K562 (cell line): ENCODE measurements at regions not wholly inside any gene's neighbourhood (a gene's known extent, or its start where the extent isn't known, plus 50 kb on each side); places are given as distances from the start of the nearest gene placed in this dataset.

ENCODE experiments used
- ATAC-seq: fragments of 200-7000 bp; cut with Tn5 transposase; 3 replicates; pipeline ENCODE4 v1.9.1; 2020; ENCODE audit warnings: moderate library complexity
- BruUV-seq: library from RNA; stranded (reverse); fragments of 400-500 nt; replicated peaks from 2 replicates; lab custom pipeline; 2021; lab: Mats Ljungman, UMichigan
- CTCF ChIA-PET: fragments of 300-600 bp; formaldehyde crosslinking; extraction: SDS; loops from one replicate; lab custom pipeline; 2021; ENCODE audit warnings: low intra/inter-chr PET ratio; lab: Yijun Ruan, JAX
- POLR2A ChIA-PET: fragments of 300-600, 350-650 bp; sonication (Branson Sonifier 250); formaldehyde crosslinking; extraction: SDS; loops from one replicate; lab custom pipeline; 2021; ENCODE audit warnings: antibody characterized with exemption, inconsistent platforms; lab: Yijun Ruan, JAX
- DNase-seq, 4 experiments: peaks; one replicate each; pipeline versions ENCODE4 v3.0.0 to v3.0.0-alpha.2; 2011 to 2018; ENCODE audit warnings: low spot score in 3 of 4, mixed read lengths in 3 of 4; ENCODE audit errors: extremely low read depth in 1 of 4
- FAIRE-seq: peaks from 2 replicates; lab custom pipeline; 2011; peaks lifted over from hg19 to GRCh38; lab: Jason Lieb, UNC
- H2AFZ ChIP-seq: 2 replicates; pipeline ENCODE4 v1.6.0; 2011; ENCODE audit warnings: low read depth, low read length, control low read depth, inconsistent platforms
- H3K27ac ChIP-seq: fragments of 200-600 bp; 3 replicates; pipeline ENCODE4 v1.8.0; 2011; ENCODE audit warnings: low read depth, mild to moderate bottlenecking, control low read depth, inconsistent platforms, low read length, moderate library complexity, mixed read lengths; ENCODE audit errors: extremely low read depth
- H3K27me3 ChIP-seq, 2 experiments: fragments of 300-600 bp in 1 of 2; 2 replicates in 1 of 2; 3 replicates in 1 of 2; pipeline versions ENCODE4 v1.6.0 to v1.8.0; 2011; ENCODE audit warnings: inconsistent platforms in 2 of 2, low read length in 2 of 2, mild to moderate bottlenecking in 1 of 2, mixed read lengths in 1 of 2, moderate library complexity in 1 of 2; ENCODE audit not compliant: control insufficient read depth in 2 of 2, insufficient read depth in 2 of 2
- H3K36me3 ChIP-seq: fragments of 300-600 bp; 3 replicates; pipeline ENCODE4 v1.8.0; 2011; ENCODE audit warnings: mild to moderate bottlenecking, low read length, inconsistent platforms; ENCODE audit not compliant: control insufficient read depth, insufficient read depth
- H3K4me1 ChIP-seq, 2 experiments: fragments of 200-600 bp in 1 of 2; replicated peaks in 1 of 2; 2 replicates in 1 of 2; 3 replicates in 1 of 2; pipeline versions ENCODE4 v1.5.1 to v1.8.0; 2011; ENCODE audit warnings: inconsistent platforms in 2 of 2, low read length in 2 of 2, mild to moderate bottlenecking in 1 of 2, mixed read lengths in 1 of 2, moderate library complexity in 1 of 2; ENCODE audit not compliant: control insufficient read depth in 2 of 2, insufficient read depth in 2 of 2
- H3K4me2 ChIP-seq: 2 replicates; pipeline ENCODE4 v1.6.1; 2011; ENCODE audit warnings: low read length, control low read depth, inconsistent platforms, mixed read lengths; ENCODE audit not compliant: insufficient read depth
- H3K4me3 ChIP-seq: fragments of 200-600 bp; sonication (generic), shearing (Covaris generic); 2 replicates; pipeline ENCODE4 v1.5.1; 2016; ENCODE audit warnings: control low read depth, inconsistent platforms
- H3K79me2 ChIP-seq: fragments of 200-600 bp; 3 replicates; pipeline ENCODE4 v1.8.0; 2011; ENCODE audit warnings: low read length, inconsistent platforms; ENCODE audit not compliant: control insufficient read depth, insufficient read depth
- H3K9ac ChIP-seq, 2 experiments: 2 replicates each; pipeline versions ENCODE4 v1.6.0 to v1.6.1; 2011; ENCODE audit warnings: low read depth in 2 of 2, low read length in 2 of 2, control low read depth in 1 of 2, inconsistent platforms in 1 of 2, mild to moderate bottlenecking in 1 of 2, mixed read lengths in 1 of 2; ENCODE audit not compliant: insufficient read depth in 1 of 2
- H3K9me1 ChIP-seq: one replicate; pipeline ENCODE4 v1.6.0; 2011; ENCODE audit warnings: inconsistent platforms, mild to moderate bottlenecking, low read length, moderate library complexity; ENCODE audit not compliant: control insufficient read depth, insufficient read depth
- H3K9me3 ChIP-seq: replicated peaks from 2 replicates; pipeline ENCODE4 v1.5.1; 2011; ENCODE audit warnings: low read depth, low read length, inconsistent platforms; ENCODE audit not compliant: control insufficient read depth, insufficient read depth
- H4K20me1 ChIP-seq: replicated peaks from 2 replicates; pipeline ENCODE4 v1.6.1; 2011; ENCODE audit warnings: low read length, inconsistent platforms, mixed read lengths; ENCODE audit not compliant: control insufficient read depth, insufficient read depth
- CC2D1A ChIP-seq: fragments of 450-650 bp; IDR thresholded peaks from 2 replicates; pipeline ENCODE4 v1.6.1; 2017; ENCODE audit warnings: mild to moderate bottlenecking
- JUNB ChIP-seq: fragments of 450-650 bp; formaldehyde crosslinking; conservative IDR thresholded peaks from 2 replicates; pipeline ENCODE4 v1.4.0; 2020; ENCODE audit warnings: mild to moderate bottlenecking
- NR2C2 ChIP-seq, 2 experiments: fragments of 200-800 bp in 1 of 2; sonication (Bioruptor generic) in 1 of 2; sonication (generic) in 1 of 2; formaldehyde crosslinking in 1 of 2; IDR thresholded peaks; 2 replicates each; pipeline versions ENCODE4 v1.6.1 to v1.8.0; 2016 to 2022; ENCODE audit warnings: mild to moderate bottlenecking in 1 of 2, missing compliant biosample characterization in 1 of 2, missing genetic modification characterization in 1 of 2, missing genetic modification reagents in 1 of 2
- ZFPM2 ChIP-seq: fragments of 250-450 bp; sonication (Bioruptor Pico); IDR thresholded peaks from 2 replicates; pipeline ENCODE4 v1.5.1; 2022; ENCODE audit warnings: mild to moderate bottlenecking
- ZNF518B ChIP-seq: fragments of 250-450 bp; sonication (Bioruptor Pico); IDR thresholded peaks from 2 replicates; pipeline ENCODE4 v1.5.0; 2021; ENCODE audit warnings: mild to moderate bottlenecking, moderate library complexity
- in situ Hi-C: fragments of 300-500 bp; cut with MboI; formaldehyde crosslinking; loops from 4 replicates; pipeline ENCODE4 v1.15.0; 2018; ENCODE audit warnings: inconsistent platforms, mixed read lengths
- intact Hi-C: fragments of 100-400 bp; cut with micrococcal nuclease; formaldehyde crosslinking; loops from 2 replicates; pipeline ENCODE4 v1.14.2; 2022

- in situ Hi-C loops: no loop called here
- H3K27me3 ChIP-seq: no peaks in the 10 kb centered on the region
- intact Hi-C loops: loop anchor here (10.0 kb wide), 1 partner anchor 231 kb away; no protein-coding TSS in a partner anchor
- no peaks in the 10 kb centered on the region for H3K9me3 ChIP-seq
- no peaks in the 10 kb centered on the region for H3K9me1 ChIP-seq
- ChIA-PET CTCF (no interaction called here), POLR2A (interaction anchor here (0.9 kb wide), 1 partner anchor 9 kb away, joined by 3 read pairs; no protein-coding TSS in a partner anchor)
- H3K79me2 ChIP-seq: no peaks in the 10 kb centered on the region
- H3K4me2 ChIP-seq: no peak overlapping the region
- no peaks in the 10 kb centered on the region for H4K20me1 ChIP-seq
- H3K36me3 ChIP-seq: no peaks in the 10 kb centered on the region
- H3K4me3 ChIP-seq: no peak overlapping the region
- no peak overlapping the region for H2AFZ ChIP-seq
- H3K27ac ChIP-seq: no peak overlapping the region
- ATAC-seq (no peak), DNase-seq (no peak), FAIRE-seq (no peak)
- no peaks in the 10 kb centered on the region for H3K4me1 ChIP-seq
- TF ChIP-seq ZNF518B (CRISPR knock-in tag) (no peak), NR2C2 (CRISPR knock-in tag; IDR thresholded peaks at IDR 0.05) (no peak), NR2C2 (tag; IDR thresholded peaks at IDR 0.05) (no peak), CC2D1A (no peak), JUNB (CRISPR knock-in tag) (no peak), ZFPM2 (CRISPR knock-in tag) (no peak)
- no peak overlapping the region for H3K9ac ChIP-seq
- no TSS peak for BruUV-seq
These were observed 242.3 kb downstream of the UBE3D start for GRCh38 chr6:82823361-82823760.
